Inflammatory macrophage treated with lipopolysaccharide for 1 hour (primary cell): ENCODE measurements at regions not wholly inside any gene's neighbourhood (a gene's known extent, or its start where the extent isn't known, plus 50 kb on each side); places are given as distances from the start of the nearest gene placed in this dataset.
"Not testable (repeated sequence)": the region's sequence is repeated elsewhere in the genome, so short reads cannot be mapped to it uniquely, and the experiment has no call there.

Experiments used
- DNase-seq, 2 donors: peaks; one replicate each; pipeline ENCODE4 v3.0.0-alpha.2; 2020 to 2022

- peak in 1 of 2 donors; percentile 16 for DNase-seq
Observed at GRCh38 chr12:7591531-7591930, 74.2 kb downstream of the APOBEC1 start.

DNA sequence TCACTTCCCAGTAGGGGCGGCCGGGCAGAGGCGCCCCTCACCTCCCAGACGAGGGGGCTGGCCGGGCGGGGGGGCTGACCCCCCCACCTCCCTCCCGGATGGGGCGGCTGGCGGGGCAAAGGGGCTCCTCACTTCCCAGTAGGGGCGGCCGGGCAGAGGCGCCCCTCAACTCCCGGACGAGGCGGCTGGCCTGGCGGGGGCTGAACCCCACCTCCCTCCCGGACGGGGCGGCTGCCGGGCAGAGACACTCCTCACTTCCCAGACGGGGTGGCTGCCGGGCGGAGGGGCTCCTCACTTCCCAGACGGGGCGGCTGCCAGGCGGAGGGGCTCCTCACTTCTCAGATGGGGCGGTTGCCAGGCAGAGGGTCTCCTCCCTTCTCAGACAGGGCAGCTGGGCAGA, 75.6 kb downstream of the APOBEC1 start:
- not testable (repeated sequence) for DNase-seq

- DNase-seq = peak; percentile 91 to 98
Observed at GRCh38 chr12:7588742-7589329, 76.9 kb downstream of the APOBEC1 start.

GRCh38 chr12:7584137-7584536, 80.6 kb upstream of the CD163 start:
- DNase-seq = not testable (repeated sequence)

DNA sequence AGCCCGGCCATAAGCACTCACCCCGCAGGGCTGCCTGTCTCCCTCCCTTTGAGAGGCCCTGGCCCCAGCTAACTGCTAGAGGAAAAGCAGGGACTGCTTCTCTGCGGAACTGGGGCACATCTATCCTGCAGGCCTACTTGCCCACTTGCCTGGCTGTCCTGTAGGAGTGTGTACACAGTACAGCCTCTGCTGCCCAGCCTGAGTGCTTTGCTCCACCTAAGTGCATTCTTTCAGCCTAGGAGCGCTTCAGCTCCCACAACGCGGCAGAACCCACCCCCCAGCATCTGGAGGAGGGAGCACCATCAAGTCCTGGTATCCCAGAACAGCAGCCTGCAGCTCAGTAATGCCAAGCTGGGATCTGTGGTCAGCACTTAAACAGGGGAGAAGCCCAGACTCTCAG, 79.9 kb upstream of the CD163 start:
- DNase-seq = no peak

- no peak for DNase-seq
Observed at GRCh38 chr12:7582796-7583195, 79.2 kb upstream of the CD163 start.

GRCh38 chr12:7581625-7582024, 78.0 kb upstream of the CD163 start:
- peak in 1 of 2 donors; percentile 58 for DNase-seq

GRCh38 chr12:7581046-7581445, 77.5 kb upstream of the CD163 start:
- DNase-seq = no peak

- peak; percentile 64 to 67 for DNase-seq
Observed at GRCh38 chr12:7571257-7571656, 67.7 kb upstream of the CD163 start.

GRCh38 chr12:7557227-7557626, 53.6 kb upstream of the CD163 start:
- DNase-seq = peak; percentile 44 to 65

GRCh38 chr12:7555752-7556151, 52.2 kb upstream of the CD163 start:
- DNase-seq = peak; percentile 78 to 87

DNA sequence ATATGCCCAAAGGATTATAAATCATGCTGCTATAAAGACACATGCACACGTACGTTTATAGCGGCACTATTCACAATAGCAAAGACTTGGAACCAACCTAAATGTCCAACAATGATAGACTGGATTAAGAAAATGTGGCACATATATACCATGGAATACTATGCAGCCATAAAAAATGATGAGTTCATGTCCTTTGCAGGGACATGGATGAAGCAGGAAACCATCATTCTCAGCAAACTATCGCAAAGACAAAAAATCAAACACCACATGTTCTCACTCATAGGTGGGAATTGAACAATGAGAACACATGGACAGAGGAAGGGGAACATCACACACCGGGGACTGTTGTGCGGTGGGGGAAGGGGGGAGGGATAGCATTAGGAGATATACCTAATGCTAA, 51.3 kb upstream of the CD163 start:
- not testable (repeated sequence) for DNase-seq
